TTC549 (cell line): ENCODE measurements at regions not wholly inside any gene's neighbourhood (a gene's known extent, or its start where the extent isn't known, plus 50 kb on each side); places are given as distances from the start of the nearest gene placed in this dataset.

Experiments used
- FAIRE-seq: peaks from 2 replicates; lab custom pipeline; 2012; peaks lifted over from hg19 to GRCh38; lab: Jason Lieb, UNC

DNA sequence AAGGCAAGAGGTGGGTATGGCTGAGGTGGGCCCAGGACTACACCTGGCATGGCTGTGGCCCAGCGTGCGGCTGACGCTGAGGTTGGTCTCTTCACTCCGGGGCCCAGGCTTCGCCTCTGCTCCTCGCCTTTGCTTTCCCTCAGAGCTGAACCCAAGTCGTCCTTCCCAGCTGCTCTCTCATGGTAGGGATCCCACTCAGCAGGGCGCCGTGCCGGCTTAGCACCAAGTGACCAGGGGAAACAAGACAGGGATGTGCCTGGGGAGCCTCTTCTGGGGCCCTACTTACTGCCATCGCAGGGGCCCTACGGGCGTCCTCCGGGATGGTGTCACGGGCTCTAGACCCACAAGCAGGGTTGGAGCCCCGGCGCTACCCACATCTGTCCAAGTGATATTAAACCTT lies 138.1 kb upstream of the ALKAL2 start:
- FAIRE-seq = no peak

GRCh38 chr2:425243-425642 lies 137.4 kb upstream of the ALKAL2 start:
- no peak for FAIRE-seq

- no peak for FAIRE-seq
These were observed 136.6 kb upstream of the ALKAL2 start for GRCh38 chr2:424306-425171.

DNA sequence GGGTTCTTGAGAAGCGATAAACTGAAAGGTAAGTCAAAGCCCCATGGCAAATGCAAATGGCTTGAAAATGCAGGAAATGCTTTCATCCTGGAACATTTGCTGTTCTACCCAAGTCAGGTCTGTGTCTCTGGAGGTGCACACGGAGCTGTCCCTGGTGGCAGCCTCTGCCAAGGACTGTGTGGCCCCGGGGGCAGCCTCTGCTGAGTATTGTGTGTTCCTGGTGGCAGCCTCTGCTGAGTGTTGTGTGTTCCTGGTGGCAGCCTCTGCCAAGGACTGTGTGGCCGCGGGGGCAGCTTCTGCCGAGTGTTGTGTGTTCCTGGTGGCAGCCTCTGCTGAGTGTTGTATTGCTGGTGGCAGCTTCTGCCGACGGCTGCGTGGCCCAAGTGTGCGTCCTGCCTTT lies 135.6 kb upstream of the ALKAL2 start:
- no peak for FAIRE-seq

GRCh38 chr2:422676-423435 lies 135.0 kb upstream of the ALKAL2 start:
- no peak for FAIRE-seq

DNA sequence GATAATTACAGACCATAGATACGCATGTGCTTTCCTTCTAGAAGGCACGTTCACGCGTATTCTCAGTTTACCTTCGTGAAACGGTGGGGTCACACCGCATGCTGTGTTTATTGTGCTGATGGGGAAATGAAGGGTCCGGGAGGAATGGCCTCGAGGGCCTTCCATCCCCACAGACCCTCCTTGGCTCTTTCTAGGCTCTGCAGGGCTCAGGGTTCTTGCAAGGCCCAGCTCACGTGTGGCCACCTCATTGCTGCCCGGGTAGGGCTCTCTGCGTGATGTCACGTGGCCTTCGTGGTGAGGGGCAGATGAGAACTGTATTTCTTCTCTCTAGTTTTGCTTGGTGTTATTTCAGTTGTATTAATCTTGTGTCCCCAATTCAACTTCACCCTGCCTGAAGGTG lies 133.5 kb upstream of the ALKAL2 start:
- FAIRE-seq = no peak

GRCh38 chr2:419687-420317 lies 131.9 kb upstream of the ALKAL2 start:
- FAIRE-seq = no peak

DNA sequence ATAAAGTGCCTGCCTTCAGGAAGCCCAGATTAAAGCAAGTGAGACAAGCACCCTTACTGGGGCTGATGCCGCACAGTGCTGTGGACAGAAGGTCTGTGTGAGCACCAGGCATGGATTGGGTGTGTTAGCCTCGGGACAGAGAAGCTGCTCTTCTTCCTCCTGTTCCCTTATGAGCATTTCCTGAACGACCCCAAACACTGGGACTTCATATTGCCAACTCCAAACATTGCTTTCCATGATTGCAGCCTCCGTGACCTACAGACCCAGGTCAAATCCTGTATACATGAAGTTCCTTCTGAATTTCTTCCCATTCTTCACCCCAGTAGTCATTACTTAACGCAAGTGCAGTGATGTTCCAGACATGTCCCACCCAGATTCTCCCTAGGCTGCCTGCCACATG lies 129.8 kb upstream of the ALKAL2 start:
- no peak for FAIRE-seq

DNA sequence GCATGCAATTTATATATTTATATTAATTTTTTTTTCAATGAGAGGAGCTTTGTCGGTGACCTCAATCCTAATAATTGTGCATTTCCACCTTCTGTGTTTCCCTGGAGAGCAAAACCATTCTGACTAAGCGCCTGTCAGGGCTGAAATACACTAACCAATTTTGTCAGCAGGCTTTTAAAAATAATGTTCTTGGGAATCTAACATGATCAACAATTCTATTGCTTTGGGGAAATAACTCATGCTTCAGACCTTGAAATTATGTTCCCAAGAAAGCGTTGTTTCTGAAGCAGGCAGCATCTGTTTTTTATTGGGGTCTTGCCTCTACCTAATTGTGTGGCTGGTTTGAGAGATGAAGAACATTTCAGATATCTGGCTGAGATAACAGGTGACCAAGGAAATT lies 129.1 kb upstream of the ALKAL2 start:
- FAIRE-seq = no peak

- FAIRE-seq = no peak
These were observed 128.2 kb upstream of the ALKAL2 start for GRCh38 chr2:415986-416610.

DNA sequence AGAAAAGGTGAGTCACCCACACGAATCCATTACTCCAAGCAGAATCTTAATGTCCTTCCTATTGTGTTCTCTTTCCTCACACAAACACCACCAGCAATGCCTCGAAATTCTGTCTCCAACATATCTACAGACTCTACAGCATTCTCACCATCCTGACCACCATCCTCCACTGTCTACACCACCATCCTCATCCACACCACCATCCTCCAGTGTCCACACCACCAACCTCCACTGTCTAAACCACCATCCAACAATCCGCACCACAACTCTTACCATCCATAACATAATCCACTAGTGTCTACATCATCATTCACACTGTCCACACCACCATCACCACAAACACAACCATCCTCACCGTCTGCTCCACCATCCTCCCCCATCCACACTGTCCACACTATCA lies 121.6 kb upstream of the ALKAL2 start:
- no peak for FAIRE-seq

GRCh38 chr2:407630-408029 lies 119.7 kb upstream of the ALKAL2 start:
- FAIRE-seq = no peak

- no peak for FAIRE-seq
These were observed 119.0 kb upstream of the ALKAL2 start for GRCh38 chr2:406876-407275.

DNA sequence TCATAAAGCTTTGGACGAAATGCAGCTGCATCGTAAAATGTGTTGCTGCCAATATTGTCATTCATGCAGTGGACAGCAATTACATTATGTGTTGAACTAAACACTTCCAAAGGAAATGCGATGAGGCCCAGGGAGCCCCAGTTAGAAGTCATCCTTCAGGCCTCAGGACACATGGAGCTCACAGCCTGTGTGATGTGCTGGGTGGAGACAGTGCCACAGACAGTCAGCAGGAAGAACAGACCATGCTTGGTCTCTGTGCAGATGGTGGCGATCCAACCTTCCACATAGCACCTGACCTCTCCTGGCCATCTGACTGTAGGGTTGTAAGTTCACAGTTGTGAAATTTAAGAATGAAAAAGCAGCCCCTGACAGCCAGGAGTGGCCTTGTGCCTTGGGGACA lies 118.3 kb upstream of the ALKAL2 start:
- FAIRE-seq = no peak

DNA sequence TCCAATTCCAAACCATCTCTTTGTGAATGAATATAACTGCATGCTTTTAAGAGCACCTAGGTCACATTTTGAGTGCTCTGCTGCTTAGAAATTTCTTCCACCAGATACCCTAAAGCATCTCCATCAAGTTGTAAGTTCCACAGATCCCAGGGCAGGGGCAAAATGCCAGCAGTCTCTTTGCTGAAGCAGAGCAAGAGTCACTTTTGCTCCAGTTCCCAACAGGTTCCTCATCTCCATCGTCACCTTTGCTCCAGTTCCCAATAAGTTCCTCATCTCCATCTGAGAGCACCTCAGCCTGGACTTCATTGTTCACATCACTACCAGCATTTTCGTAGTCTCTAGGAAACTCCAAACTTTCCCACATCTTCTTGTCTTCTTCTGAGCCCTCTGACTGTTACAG lies 116.7 kb upstream of the ALKAL2 start:
- no peak for FAIRE-seq

- FAIRE-seq = no peak
These were observed 115.8 kb upstream of the ALKAL2 start for GRCh38 chr2:403682-404081.

DNA sequence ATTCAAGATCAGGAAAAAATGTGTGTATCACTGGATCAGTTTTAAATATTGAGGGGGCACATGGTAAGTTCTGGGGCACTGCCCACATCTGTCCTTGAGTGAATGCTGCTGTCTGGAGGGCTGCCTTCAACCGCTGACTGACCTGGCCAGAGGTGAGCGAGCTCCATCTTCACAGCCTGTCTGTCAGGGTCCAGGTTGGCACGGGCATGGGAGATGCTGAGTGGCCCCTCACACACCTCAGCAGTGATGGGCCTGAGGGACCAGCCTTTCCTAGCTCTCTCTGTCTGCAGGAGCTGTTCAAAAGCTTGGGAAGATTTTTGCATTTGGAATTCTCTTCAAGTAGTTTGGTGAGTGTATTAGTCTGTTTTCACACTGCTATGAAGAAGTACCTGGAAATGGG lies 114.8 kb upstream of the ALKAL2 start:
- no peak for FAIRE-seq

DNA sequence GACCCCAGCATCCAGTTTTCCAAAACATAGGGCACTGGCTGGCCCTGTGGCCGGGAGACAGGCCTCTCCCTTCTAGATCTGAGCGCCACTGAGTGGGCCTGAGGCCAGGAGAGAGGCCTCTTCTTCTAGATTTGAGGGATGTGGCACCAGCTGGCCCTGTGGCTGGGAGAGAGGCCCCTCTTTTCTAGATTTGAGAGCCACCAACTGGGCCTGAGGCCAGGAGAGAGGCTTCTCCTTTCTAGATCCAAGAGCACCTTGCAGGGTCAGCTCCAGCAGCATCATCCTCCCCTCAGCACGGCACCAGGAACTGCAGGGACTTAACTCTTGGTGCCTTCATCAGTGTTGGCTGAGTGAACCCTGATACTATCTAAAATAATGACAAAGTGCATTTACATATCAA lies 114.3 kb upstream of the ALKAL2 start:
- FAIRE-seq = no peak

DNA sequence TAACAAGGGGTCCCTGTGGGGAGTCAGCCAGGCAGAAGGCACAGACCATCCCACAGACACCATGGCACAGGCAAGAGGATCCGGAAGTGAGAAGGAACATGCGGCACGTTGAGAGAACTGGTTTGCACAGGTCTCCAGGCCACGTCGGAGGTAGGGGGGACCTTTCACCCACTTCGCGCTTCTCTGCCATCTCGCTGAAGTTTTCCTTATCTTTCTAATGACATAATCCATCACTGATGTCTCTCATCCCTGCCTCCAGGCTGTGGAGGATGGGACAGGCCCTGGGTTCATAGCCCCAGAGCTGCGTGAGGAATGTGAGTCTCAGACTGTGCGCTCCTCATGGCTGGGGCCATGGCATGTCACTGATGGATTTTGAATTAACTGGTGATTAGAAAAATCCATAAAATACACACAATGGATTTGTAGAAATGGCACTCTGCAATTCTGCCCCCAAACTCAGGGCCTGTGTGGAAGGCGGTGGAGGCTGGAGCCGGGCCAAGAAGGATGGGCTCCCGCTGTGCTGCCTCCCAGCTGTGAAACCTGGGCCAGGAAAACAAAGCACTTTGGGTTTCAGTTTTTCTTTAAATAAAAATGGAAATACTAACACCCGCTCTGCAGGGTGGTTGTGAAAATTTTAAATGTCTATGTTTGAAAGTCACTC lies 113.3 kb upstream of the ALKAL2 start:
- FAIRE-seq = no peak

DNA sequence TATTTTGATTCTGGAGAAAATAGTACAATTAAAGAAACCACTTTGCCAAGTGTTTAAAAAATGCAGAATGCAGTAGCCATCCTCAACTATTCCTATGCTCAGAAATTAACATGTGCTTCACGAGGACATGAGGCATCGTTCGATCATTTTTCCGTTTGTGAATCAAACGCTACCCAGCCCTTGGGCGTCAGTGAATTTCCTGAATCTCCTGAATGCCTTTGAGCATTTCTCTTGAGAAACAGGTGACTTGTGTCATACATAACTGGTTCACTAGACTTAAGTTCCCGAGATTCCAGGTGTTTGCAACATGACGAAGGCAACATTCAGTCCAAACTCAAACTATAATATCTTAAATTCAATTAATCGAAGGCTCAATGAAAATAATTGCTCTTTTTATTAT lies 110.0 kb upstream of the ALKAL2 start:
- no peak for FAIRE-seq

GRCh38 chr2:397521-397920 lies 109.6 kb upstream of the ALKAL2 start:
- no peak for FAIRE-seq

DNA sequence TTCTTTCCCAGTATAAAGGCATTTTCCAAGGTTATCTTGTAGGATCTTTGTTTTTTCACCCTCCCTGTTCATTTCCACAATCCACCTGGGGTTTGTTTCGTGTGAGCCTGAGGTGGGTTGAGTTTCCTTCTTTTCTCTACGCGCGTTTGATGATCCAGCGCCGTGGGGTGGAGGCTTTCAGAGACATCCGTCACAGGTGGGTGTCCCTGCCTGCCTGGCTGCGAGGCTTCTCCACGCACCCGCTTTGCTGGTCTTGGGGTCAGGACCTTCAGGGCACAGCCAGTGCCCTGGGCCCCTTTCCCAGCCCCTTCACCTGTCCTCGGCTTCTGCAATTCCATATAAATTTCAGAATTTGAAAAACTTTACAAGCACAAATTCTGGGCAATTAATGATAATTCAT lies 109.0 kb upstream of the ALKAL2 start:
- FAIRE-seq = no peak
